Gastrocnemius medialis (tissue), 4 donors: ENCODE measurements at regions not wholly inside any gene's neighbourhood (a gene's known extent, or its start where the extent isn't known, plus 50 kb on each side); places are given as distances from the start of the nearest gene placed in this dataset.

ENCODE experiments used
- POLR2A ChIP-seq, 2 donors: fragments of 450-650 bp; IDR thresholded peaks; one replicate each; pipeline ENCODE4 v1.6.1; 2017; ENCODE audit warnings: antibody characterized with exemption in 2 of 2, mild to moderate bottlenecking in 2 of 2, moderate library complexity in 2 of 2
- TF ChIP-seq, protein P1 (sequence below), 5 experiments: fragments of 450-650 bp in 3 of 5; fragments of 200-600 bp in 2 of 5; sonication (generic) in 2 of 5; IDR thresholded peaks in 4 of 5; conservative IDR thresholded peaks in 1 of 5; 1 replicate in 4 of 5; 2 replicates in 1 of 5; pipeline ENCODE4 v1.5.1; 2016 to 2019; ENCODE audit warnings: antibody characterized with exemption in 5 of 5, mild to moderate bottlenecking in 3 of 5, moderate library complexity in 3 of 5

DNA sequence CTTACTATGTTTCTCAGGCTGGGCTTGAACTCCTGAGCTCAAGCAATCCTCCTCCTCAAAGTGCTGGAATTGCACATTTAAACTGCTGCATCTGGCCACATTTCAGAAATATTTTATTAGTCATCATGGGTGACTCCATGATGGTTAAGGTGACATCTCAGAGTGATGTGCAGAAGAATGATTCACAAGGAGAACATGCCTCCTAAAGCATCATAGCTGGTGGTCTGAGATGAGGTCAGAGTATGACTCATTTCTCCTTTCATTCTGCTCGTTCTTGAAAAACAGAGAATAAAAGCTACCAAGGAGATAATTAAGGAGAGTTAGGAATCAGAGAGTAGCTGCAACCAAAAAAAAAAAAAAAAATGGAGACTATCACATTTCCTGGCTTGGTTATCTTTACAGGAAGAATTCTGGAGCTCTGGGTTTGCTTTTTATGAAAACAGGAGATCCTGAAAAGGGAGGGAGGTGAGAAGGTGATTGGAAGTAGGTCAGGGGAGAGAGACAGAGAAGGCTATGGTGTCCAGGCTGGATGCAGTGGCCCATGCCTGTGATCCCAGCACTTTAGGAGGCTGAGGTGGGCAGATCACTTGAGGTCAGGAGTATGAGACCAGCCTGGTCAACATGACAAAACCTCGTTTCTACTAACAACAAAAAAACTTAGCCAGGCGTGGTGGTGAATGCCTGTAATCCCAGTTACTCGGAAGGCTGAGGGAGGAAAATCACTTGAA lies 1011.6 kb downstream of the NLGN4Y start:
- TF ChIP-seq POLR2A (IDR thresholded peaks at IDR 0.05): no peak
- TF ChIP-seq, protein P1, sequence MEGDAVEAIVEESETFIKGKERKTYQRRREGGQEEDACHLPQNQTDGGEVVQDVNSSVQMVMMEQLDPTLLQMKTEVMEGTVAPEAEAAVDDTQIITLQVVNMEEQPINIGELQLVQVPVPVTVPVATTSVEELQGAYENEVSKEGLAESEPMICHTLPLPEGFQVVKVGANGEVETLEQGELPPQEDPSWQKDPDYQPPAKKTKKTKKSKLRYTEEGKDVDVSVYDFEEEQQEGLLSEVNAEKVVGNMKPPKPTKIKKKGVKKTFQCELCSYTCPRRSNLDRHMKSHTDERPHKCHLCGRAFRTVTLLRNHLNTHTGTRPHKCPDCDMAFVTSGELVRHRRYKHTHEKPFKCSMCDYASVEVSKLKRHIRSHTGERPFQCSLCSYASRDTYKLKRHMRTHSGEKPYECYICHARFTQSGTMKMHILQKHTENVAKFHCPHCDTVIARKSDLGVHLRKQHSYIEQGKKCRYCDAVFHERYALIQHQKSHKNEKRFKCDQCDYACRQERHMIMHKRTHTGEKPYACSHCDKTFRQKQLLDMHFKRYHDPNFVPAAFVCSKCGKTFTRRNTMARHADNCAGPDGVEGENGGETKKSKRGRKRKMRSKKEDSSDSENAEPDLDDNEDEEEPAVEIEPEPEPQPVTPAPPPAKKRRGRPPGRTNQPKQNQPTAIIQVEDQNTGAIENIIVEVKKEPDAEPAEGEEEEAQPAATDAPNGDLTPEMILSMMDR (IDR thresholded peaks at IDR 0.05 in 4 of 5, conservative IDR thresholded peaks at IDR 0.05 in 1 of 5): no peak
